Left lung (tissue), 4 donors: ENCODE measurements at regions not wholly inside any gene's neighbourhood (a gene's known extent, or its start where the extent isn't known, plus 50 kb on each side); places are given as distances from the start of the nearest gene placed in this dataset.

Source experiments
- ATAC-seq: fragments of 200-7000 bp; cut with Tn5 transposase; one replicate; pipeline ENCODE4 v1.9.1; 2020; ENCODE audit warnings: moderate library complexity
- DNase-seq, 4 donors: peaks; one replicate each; pipeline ENCODE4 v3.0.0-alpha.2; 2013 to 2020
- H3K27ac ChIP-seq, 2 donors: fragments of 200-600 bp; sonication (generic) in 1 of 2; one replicate each; pipeline versions ENCODE4 v1.5.0 to v1.8.0; 2020 to 2021
- H3K27me3 ChIP-seq, 2 donors: fragments of 200-600 bp; sonication (generic) in 1 of 2; one replicate each; pipeline versions ENCODE4 v1.5.0 to v1.8.0; 2020 to 2021
- H3K36me3 ChIP-seq, 2 donors: fragments of 200-600 bp; sonication (generic) in 1 of 2; one replicate each; pipeline versions ENCODE4 v1.5.0 to v1.8.0; 2020 to 2021
- H3K4me1 ChIP-seq, 2 donors: fragments of 200-600 bp; one replicate each; pipeline ENCODE4 v1.8.0; 2021
- H3K4me3 ChIP-seq, 2 donors: fragments of 200-600 bp; sonication (generic) in 1 of 2; one replicate each; pipeline versions ENCODE4 v1.5.0 to v1.8.0; 2020 to 2021; ENCODE audit warnings: mild to moderate bottlenecking in 1 of 2
- H3K9me3 ChIP-seq, 2 donors: fragments of 200-600 bp; sonication (generic) in 1 of 2; one replicate each; pipeline versions ENCODE4 v1.5.0 to v1.8.0; 2020 to 2021
- CTCF ChIP-seq, 2 donors: fragments of 200-600 bp; sonication (generic) in 1 of 2; IDR thresholded peaks; one replicate each; pipeline versions ENCODE4 v1.5.0 to v1.8.0; 2021; ENCODE audit warnings: antibody characterized with exemption in 2 of 2
- intact Hi-C, 2 donors: fragments of 100-400 bp; cut with DNase I; formaldehyde crosslinking; loops; one replicate each; pipeline versions ENCODE4 v1.11.2 to v1.14.2; 2022
- donor health status: DM: no; HTN: yes; CAD: no.
- donor health status: DM: no; HTN: no; CAD: no.

DNA sequence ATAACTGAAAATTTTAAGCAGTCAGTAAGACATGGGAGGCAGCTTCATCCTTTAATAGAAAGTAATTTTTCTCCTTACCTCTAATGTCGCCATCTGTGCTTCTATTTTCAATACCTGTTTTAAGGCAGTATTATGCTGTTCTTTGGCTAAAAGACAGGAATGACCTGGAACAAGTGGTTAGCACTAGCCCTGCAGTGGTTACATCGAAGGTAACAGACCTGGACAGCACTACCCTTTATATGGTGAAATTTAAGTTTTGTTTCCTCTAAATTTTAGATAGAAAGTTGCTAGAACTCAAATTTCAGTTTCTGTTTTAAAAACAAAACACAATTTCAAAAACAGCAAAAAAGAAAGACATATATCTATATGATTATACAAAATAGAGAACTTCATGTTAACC is 534.1 kb upstream of the CDH6 start:
- Histone ChIP-seq H3K27ac (no peak overlapping the region), H3K9me3 (peaks cover 0 to 2% of the 10 kb centered on the region in 2 donors), H3K27me3 (no peaks in the 10 kb centered on the region), H3K4me3 (no peak overlapping the region), H3K4me1 (no peaks in the 10 kb centered on the region), H3K36me3 (no peaks in the 10 kb centered on the region)
- ATAC-seq (no peak), DNase-seq (no peak)
- intact Hi-C loops: no loop called here
- no peak for TF ChIP-seq CTCF (IDR thresholded peaks at IDR 0.05)

DNA sequence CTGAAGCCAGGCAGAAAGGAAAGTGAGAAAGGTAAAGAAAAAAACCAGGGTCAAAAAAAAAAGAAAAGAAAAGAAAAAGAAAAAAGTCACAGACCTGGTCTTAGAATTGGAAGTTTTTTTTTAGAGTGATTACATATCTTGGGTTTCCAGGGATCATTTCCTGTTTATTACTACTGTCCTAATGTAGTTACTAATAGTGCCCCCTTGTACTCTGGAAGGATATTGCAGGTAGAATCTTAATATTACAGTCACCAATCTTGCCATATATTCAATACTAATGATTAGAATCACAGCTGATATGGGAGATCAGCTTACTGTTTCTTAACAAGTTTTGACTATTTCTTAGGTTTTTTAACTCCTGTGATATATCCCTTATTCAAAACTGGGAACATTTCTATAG is 543.2 kb upstream of the CDH6 start:
- ATAC-seq: no peak
- intact Hi-C loops: no loop called here
- H3K4me1 ChIP-seq: no peaks in the 10 kb centered on the region
- peaks cover 0 to 7% of the 10 kb centered on the region in 2 donors for H3K9me3 ChIP-seq
- H3K36me3 ChIP-seq: no peaks in the 10 kb centered on the region
- H3K4me3 ChIP-seq: no peak overlapping the region
- no peak for DNase-seq
- no peak overlapping the region for H3K27ac ChIP-seq
- H3K27me3 ChIP-seq: no peaks in the 10 kb centered on the region
- TF ChIP-seq CTCF (IDR thresholded peaks at IDR 0.05): no peak

GRCh38 chr5:30638899-30639298 is 554.6 kb upstream of the CDH6 start:
- no peak for TF ChIP-seq CTCF (IDR thresholded peaks at IDR 0.05)
- DNase-seq (no peak), ATAC-seq (no peak)
- H3K27me3 ChIP-seq: no peaks in the 10 kb centered on the region
- no peak overlapping the region for H3K4me3 ChIP-seq
- intact Hi-C loops: no loop called here
- H3K4me1 ChIP-seq: no peaks in the 10 kb centered on the region
- peaks cover 0 to 23% of the 10 kb centered on the region in 2 donors for H3K9me3 ChIP-seq
- H3K27ac ChIP-seq: no peak overlapping the region
- H3K36me3 ChIP-seq: no peaks in the 10 kb centered on the region

DNA sequence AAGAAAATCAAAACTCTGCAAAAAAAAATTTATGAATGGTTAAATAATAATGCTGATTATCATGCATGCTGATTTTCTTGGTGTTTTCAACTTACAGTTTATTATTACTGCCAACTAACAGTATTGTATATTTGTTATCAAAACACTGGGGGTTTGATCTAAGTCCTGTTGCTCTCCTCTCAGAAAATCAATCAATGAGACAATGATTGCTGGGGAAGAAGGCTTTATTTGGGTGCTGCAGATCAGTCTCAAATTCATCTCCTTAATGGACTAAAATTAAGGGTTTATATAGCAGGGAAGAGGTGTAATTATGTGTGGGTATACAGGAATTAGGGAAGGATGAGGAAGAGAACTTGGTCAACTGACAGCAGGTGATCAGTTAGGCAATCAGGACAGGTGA is 565.5 kb upstream of the CDH6 start:
- peaks cover 0 to 19% of the 10 kb centered on the region in 2 donors for H3K9me3 ChIP-seq
- ATAC-seq: no peak
- no peaks in the 10 kb centered on the region for H3K36me3 ChIP-seq
- intact Hi-C loops: no loop called here
- DNase-seq: no peak
- H3K4me3 ChIP-seq: no peak overlapping the region
- no peak overlapping the region for H3K27ac ChIP-seq
- no peaks in the 10 kb centered on the region for H3K27me3 ChIP-seq
- TF ChIP-seq CTCF (IDR thresholded peaks at IDR 0.05): no peak
- no peaks in the 10 kb centered on the region for H3K4me1 ChIP-seq

DNA sequence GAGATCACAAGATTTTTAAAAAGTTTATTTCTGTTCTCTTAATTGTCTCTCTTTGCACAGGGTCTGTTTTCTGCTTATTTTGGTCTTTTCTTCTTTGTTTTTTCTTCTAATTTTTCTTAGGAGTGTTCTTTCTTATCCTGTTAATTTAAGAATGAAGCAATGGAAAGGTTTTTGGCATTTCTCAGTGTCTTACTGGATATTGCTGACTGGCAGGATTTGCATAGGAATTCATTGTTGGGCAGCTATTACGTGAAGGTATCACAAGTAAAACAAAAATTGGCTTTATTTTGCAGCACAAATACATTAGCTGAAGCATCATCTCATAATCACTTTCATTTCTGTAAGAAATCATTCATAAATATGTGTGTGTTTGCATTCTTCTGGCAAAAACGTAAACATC is 566.9 kb upstream of the CDH6 start:
- no peaks in the 10 kb centered on the region for H3K4me1 ChIP-seq
- H3K36me3 ChIP-seq: no peaks in the 10 kb centered on the region
- ATAC-seq (no peak), DNase-seq (no peak)
- H3K4me3 ChIP-seq: no peak overlapping the region
- intact Hi-C loops: no loop called here
- no peaks in the 10 kb centered on the region for H3K27me3 ChIP-seq
- peaks cover 0 to 27% of the 10 kb centered on the region in 2 donors for H3K9me3 ChIP-seq
- H3K27ac ChIP-seq: no peak overlapping the region
- no peak for TF ChIP-seq CTCF (IDR thresholded peaks at IDR 0.05)
